K562 (cell line): ENCODE measurements at regions not wholly inside any gene's neighbourhood (a gene's known extent, or its start where the extent isn't known, plus 50 kb on each side); places are given as distances from the start of the nearest gene placed in this dataset.

Experiments used
- ATAC-seq: fragments of 200-7000 bp; cut with Tn5 transposase; 3 replicates; pipeline ENCODE4 v1.9.1; 2020; ENCODE audit warnings: moderate library complexity
- BruUV-seq: library from RNA; stranded (reverse); fragments of 400-500 nt; replicated peaks from 2 replicates; lab custom pipeline; 2021; lab: Mats Ljungman, UMichigan
- CTCF ChIA-PET: fragments of 300-600 bp; formaldehyde crosslinking; extraction: SDS; loops from one replicate; lab custom pipeline; 2021; ENCODE audit warnings: low intra/inter-chr PET ratio; lab: Yijun Ruan, JAX
- POLR2A ChIA-PET: fragments of 300-600, 350-650 bp; sonication (Branson Sonifier 250); formaldehyde crosslinking; extraction: SDS; loops from one replicate; lab custom pipeline; 2021; ENCODE audit warnings: antibody characterized with exemption, inconsistent platforms; lab: Yijun Ruan, JAX
- DNase-seq, 4 experiments: peaks; one replicate each; pipeline versions ENCODE4 v3.0.0 to v3.0.0-alpha.2; 2011 to 2018; ENCODE audit warnings: low spot score in 3 of 4, mixed read lengths in 3 of 4; ENCODE audit errors: extremely low read depth in 1 of 4
- FAIRE-seq: peaks from 2 replicates; lab custom pipeline; 2011; peaks lifted over from hg19 to GRCh38; lab: Jason Lieb, UNC
- H2AFZ ChIP-seq: 2 replicates; pipeline ENCODE4 v1.6.0; 2011; ENCODE audit warnings: low read depth, low read length, control low read depth, inconsistent platforms
- H3K27ac ChIP-seq: fragments of 200-600 bp; 3 replicates; pipeline ENCODE4 v1.8.0; 2011; ENCODE audit warnings: low read depth, mild to moderate bottlenecking, control low read depth, inconsistent platforms, low read length, moderate library complexity, mixed read lengths; ENCODE audit errors: extremely low read depth
- H3K27me3 ChIP-seq, 2 experiments: fragments of 300-600 bp in 1 of 2; 2 replicates in 1 of 2; 3 replicates in 1 of 2; pipeline versions ENCODE4 v1.6.0 to v1.8.0; 2011; ENCODE audit warnings: inconsistent platforms in 2 of 2, low read length in 2 of 2, mild to moderate bottlenecking in 1 of 2, mixed read lengths in 1 of 2, moderate library complexity in 1 of 2; ENCODE audit not compliant: control insufficient read depth in 2 of 2, insufficient read depth in 2 of 2
- H3K36me3 ChIP-seq: fragments of 300-600 bp; 3 replicates; pipeline ENCODE4 v1.8.0; 2011; ENCODE audit warnings: mild to moderate bottlenecking, low read length, inconsistent platforms; ENCODE audit not compliant: control insufficient read depth, insufficient read depth
- H3K4me1 ChIP-seq, 2 experiments: fragments of 200-600 bp in 1 of 2; replicated peaks in 1 of 2; 2 replicates in 1 of 2; 3 replicates in 1 of 2; pipeline versions ENCODE4 v1.5.1 to v1.8.0; 2011; ENCODE audit warnings: inconsistent platforms in 2 of 2, low read length in 2 of 2, mild to moderate bottlenecking in 1 of 2, mixed read lengths in 1 of 2, moderate library complexity in 1 of 2; ENCODE audit not compliant: control insufficient read depth in 2 of 2, insufficient read depth in 2 of 2
- H3K4me2 ChIP-seq: 2 replicates; pipeline ENCODE4 v1.6.1; 2011; ENCODE audit warnings: low read length, control low read depth, inconsistent platforms, mixed read lengths; ENCODE audit not compliant: insufficient read depth
- H3K4me3 ChIP-seq: fragments of 200-600 bp; sonication (generic), shearing (Covaris generic); 2 replicates; pipeline ENCODE4 v1.5.1; 2016; ENCODE audit warnings: control low read depth, inconsistent platforms
- H3K79me2 ChIP-seq: fragments of 200-600 bp; 3 replicates; pipeline ENCODE4 v1.8.0; 2011; ENCODE audit warnings: low read length, inconsistent platforms; ENCODE audit not compliant: control insufficient read depth, insufficient read depth
- H3K9ac ChIP-seq, 2 experiments: 2 replicates each; pipeline versions ENCODE4 v1.6.0 to v1.6.1; 2011; ENCODE audit warnings: low read depth in 2 of 2, low read length in 2 of 2, control low read depth in 1 of 2, inconsistent platforms in 1 of 2, mild to moderate bottlenecking in 1 of 2, mixed read lengths in 1 of 2; ENCODE audit not compliant: insufficient read depth in 1 of 2
- H3K9me1 ChIP-seq: one replicate; pipeline ENCODE4 v1.6.0; 2011; ENCODE audit warnings: inconsistent platforms, mild to moderate bottlenecking, low read length, moderate library complexity; ENCODE audit not compliant: control insufficient read depth, insufficient read depth
- H3K9me3 ChIP-seq: replicated peaks from 2 replicates; pipeline ENCODE4 v1.5.1; 2011; ENCODE audit warnings: low read depth, low read length, inconsistent platforms; ENCODE audit not compliant: control insufficient read depth, insufficient read depth
- H4K20me1 ChIP-seq: replicated peaks from 2 replicates; pipeline ENCODE4 v1.6.1; 2011; ENCODE audit warnings: low read length, inconsistent platforms, mixed read lengths; ENCODE audit not compliant: control insufficient read depth, insufficient read depth
- CREB1 ChIP-seq, 2 experiments: sonication (generic) in 1 of 2; formaldehyde crosslinking in 1 of 2; IDR thresholded peaks; 2 replicates each; pipeline versions ENCODE4 v1.6.1 to v1.8.0; 2012 to 2022; ENCODE audit warnings: inconsistent platforms in 1 of 2, mild to moderate bottlenecking in 1 of 2, missing genetic modification reagents in 1 of 2, moderate library complexity in 1 of 2
- SRSF9 ChIP-seq: fragments of 200-400 bp; formaldehyde crosslinking; IDR thresholded peaks from 2 replicates; pipeline ENCODE4 v1.6.1; 2017; ENCODE audit warnings: low read depth, low read length, borderline replicate concordance
- WGBS: fragments of 100-300 bp; shearing (Covaris generic); methylation state at CpG from one replicate; pipeline ENCODE4 v1.1.6; 2016; ENCODE audit warnings: low coverage, mixed read lengths; ENCODE audit not compliant: insufficient coverage; ENCODE audit errors: missing lambda C conversion rate; 5-methylcytosine and 5-hydroxymethylcytosine counted together
- in situ Hi-C: fragments of 300-500 bp; cut with MboI; formaldehyde crosslinking; loops from 4 replicates; pipeline ENCODE4 v1.15.0; 2018; ENCODE audit warnings: inconsistent platforms, mixed read lengths
- intact Hi-C: fragments of 100-400 bp; cut with micrococcal nuclease; formaldehyde crosslinking; loops from 2 replicates; pipeline ENCODE4 v1.14.2; 2022
- TF ChIP-seq, protein P1 (sequence below), 3 experiments: fragments of 200-800 bp in 1 of 3; fragments of 250-450 bp in 1 of 3; fragments of 450-650 bp in 1 of 3; sonication (Bioruptor Pico) in 1 of 3; sonication (Bioruptor generic) in 1 of 3; formaldehyde crosslinking in 1 of 3; IDR thresholded peaks; 2 replicates each; pipeline versions ENCODE4 v1.6.1 to v1.8.0; 2016 to 2022; ENCODE audit warnings: mild to moderate bottlenecking in 2 of 3, missing genetic modification characterization in 2 of 3, missing compliant biosample characterization in 1 of 3, moderate library complexity in 1 of 3
- TF ChIP-seq, protein P2 (sequence below): sonication (generic); IDR thresholded peaks from 2 replicates; pipeline ENCODE4 v1.6.1; 2016
- TF ChIP-seq, protein P3 (sequence below): fragments of 450-650 bp; IDR thresholded peaks from 2 replicates; pipeline ENCODE4 v1.7.0; 2016; ENCODE audit warnings: borderline replicate concordance

DNA sequence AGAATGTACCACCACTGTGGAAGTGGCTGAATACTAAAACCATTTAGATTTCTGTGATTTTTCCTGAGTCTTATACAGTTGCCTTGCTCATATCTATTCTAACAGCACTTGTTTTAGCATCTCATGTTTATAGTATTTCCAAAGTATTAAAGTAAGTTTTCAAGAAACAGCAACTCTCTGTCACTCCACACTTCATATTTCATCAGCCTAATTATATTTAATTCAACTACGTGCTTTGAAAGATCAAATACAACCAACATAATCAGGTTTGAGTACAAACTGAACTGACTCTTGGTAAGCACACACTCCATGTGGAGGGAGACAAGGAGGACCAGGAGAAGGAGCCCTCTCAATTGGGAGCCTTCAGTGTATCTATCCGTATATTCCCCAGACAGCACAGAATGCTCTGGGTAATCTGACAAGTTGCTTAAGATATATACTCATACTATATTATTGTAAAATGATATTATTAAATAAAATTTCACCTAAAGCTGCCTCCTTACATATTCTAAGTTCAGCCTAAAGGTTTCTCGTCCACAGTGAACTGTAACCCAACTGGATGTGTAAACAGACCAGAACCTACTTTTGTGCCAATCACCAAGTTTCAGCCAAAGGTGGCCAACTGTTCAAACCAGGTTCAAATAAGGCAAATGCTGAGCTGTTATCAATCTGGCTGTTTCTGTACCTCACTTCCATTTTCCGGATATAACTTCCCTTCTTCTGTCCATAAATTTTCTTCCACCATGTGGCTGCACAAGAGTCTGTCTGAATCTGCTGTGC lies 105.0 kb upstream of the RASSF8 start:
- DNase-seq (no peak), FAIRE-seq (no peak), ATAC-seq (no peak)
- H4K20me1 ChIP-seq = no peaks in the 10 kb centered on the region
- no peak overlapping the region for H3K27ac ChIP-seq
- BruUV-seq = no TSS peak
- H3K4me3 ChIP-seq = no peak overlapping the region
- H3K4me1 ChIP-seq = no peaks in the 10 kb centered on the region
- no peaks in the 10 kb centered on the region for H3K36me3 ChIP-seq
- POLR2A ChIA-PET = no interaction called here
- 0% methylated on average over 4 of the region's 4 CpGs for WGBS
- no peaks in the 10 kb centered on the region for H3K79me2 ChIP-seq
- H3K9me3 ChIP-seq = no peaks in the 10 kb centered on the region
- no peak overlapping the region for H3K9ac ChIP-seq
- in situ Hi-C loops = no loop called here
- CTCF ChIA-PET = no interaction called here
- no peaks in the 10 kb centered on the region for H3K27me3 ChIP-seq
- TF ChIP-seq SRSF9 (no peak), CREB1 (IDR thresholded peaks at IDR 0.05) (no peak), CREB1 (CRISPR knock-in tag; IDR thresholded peaks at IDR 0.05) (no peak)
- TF ChIP-seq, protein P1, sequence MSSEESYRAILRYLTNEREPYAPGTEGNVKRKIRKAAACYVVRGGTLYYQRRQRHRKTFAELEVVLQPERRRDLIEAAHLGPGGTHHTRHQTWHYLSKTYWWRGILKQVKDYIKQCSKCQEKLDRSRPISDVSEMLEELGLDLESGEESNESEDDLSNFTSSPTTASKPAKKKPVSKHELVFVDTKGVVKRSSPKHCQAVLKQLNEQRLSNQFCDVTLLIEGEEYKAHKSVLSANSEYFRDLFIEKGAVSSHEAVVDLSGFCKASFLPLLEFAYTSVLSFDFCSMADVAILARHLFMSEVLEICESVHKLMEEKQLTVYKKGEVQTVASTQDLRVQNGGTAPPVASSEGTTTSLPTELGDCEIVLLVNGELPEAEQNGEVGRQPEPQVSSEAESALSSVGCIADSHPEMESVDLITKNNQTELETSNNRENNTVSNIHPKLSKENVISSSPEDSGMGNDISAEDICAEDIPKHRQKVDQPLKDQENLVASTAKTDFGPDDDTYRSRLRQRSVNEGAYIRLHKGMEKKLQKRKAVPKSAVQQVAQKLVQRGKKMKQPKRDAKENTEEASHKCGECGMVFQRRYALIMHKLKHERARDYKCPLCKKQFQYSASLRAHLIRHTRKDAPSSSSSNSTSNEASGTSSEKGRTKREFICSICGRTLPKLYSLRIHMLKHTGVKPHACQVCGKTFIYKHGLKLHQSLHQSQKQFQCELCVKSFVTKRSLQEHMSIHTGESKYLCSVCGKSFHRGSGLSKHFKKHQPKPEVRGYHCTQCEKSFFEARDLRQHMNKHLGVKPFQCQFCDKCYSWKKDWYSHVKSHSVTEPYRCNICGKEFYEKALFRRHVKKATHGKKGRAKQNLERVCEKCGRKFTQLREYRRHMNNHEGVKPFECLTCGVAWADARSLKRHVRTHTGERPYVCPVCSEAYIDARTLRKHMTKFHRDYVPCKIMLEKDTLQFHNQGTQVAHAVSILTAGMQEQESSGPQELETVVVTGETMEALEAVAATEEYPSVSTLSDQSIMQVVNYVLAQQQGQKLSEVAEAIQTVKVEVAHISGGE (CRISPR knock-in tag; IDR thresholded peaks at IDR 0.05) = no peak
- TF ChIP-seq, protein P2, sequence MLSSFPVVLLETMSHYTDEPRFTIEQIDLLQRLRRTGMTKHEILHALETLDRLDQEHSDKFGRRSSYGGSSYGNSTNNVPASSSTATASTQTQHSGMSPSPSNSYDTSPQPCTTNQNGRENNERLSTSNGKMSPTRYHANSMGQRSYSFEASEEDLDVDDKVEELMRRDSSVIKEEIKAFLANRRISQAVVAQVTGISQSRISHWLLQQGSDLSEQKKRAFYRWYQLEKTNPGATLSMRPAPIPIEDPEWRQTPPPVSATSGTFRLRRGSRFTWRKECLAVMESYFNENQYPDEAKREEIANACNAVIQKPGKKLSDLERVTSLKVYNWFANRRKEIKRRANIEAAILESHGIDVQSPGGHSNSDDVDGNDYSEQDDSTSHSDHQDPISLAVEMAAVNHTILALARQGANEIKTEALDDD = no peak
- TF ChIP-seq, protein P3, sequence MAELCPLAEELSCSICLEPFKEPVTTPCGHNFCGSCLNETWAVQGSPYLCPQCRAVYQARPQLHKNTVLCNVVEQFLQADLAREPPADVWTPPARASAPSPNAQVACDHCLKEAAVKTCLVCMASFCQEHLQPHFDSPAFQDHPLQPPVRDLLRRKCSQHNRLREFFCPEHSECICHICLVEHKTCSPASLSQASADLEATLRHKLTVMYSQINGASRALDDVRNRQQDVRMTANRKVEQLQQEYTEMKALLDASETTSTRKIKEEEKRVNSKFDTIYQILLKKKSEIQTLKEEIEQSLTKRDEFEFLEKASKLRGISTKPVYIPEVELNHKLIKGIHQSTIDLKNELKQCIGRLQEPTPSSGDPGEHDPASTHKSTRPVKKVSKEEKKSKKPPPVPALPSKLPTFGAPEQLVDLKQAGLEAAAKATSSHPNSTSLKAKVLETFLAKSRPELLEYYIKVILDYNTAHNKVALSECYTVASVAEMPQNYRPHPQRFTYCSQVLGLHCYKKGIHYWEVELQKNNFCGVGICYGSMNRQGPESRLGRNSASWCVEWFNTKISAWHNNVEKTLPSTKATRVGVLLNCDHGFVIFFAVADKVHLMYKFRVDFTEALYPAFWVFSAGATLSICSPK = no peak
- no peak overlapping the region for H3K4me2 ChIP-seq
- H2AFZ ChIP-seq = no peak overlapping the region
- H3K9me1 ChIP-seq = no peaks in the 10 kb centered on the region
- intact Hi-C loops = no loop called here
